ENCODE measurements at regions not wholly inside any gene's neighbourhood (a gene's known extent, or its start where the extent isn't known, plus 50 kb on each side); places are given as distances from the start of the nearest gene placed in this dataset.

- WGBS, 4 donors = 80 to 94% (median 94%) methylated on average over 5 of the region's 5 CpGs
- Histone ChIP-seq H3K36me3 (no peaks in the 10 kb centered on the region), H3K27me3 (no peaks in the 10 kb centered on the region), H3K9me3 (no peaks in the 10 kb centered on the region), H3K27ac (no peak overlapping the region), H3K4me1 (peaks cover 0 to 60% (median 17%) of the 10 kb centered on the region in 12 donors), H3K4me3 (no peak overlapping the region)
- no peak for TF ChIP-seq CTCF (IDR thresholded peaks at IDR 0.05)
- no peak for TF ChIP-seq POLR2A (IDR thresholded peaks at IDR 0.05)
- ATAC-seq (no peak), DNase-seq (no peak)
- intact Hi-C loops (cut with DNase I) = loop anchor here in 7 of 10 donors (5.0 to 10.0 kb wide), 7 partner anchors 143 to 786 kb away; partner anchors contain the start of gene KLF7 (in 2 of the 7)
These were observed 51.9 kb upstream of the CREB1 start for GRCh38 chr2:207477896-207478295.

DNA sequence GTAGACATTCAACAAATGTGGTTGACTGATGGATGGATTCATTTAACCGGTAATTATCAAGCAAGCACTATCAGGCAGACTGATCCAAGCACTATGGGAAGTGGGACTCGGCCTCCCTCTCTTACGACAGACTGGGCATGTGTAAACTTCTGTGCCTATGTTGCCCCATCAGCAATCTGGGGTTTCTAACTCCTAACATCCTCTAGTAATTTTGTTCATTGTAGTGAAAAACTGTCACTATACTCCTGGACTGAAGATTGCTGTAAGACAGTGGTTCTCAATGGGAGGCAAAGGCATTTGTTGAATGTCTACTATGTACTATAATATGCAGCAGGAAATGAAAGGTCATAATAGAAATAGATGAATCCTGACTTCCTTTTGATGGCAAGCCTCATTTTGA lies 51.2 kb upstream of the CREB1 start:
- 82 to 86% (median 86%) methylated on average over 3 of the region's 3 CpGs for WGBS, 4 donors
- no peak for DNase-seq
- Histone ChIP-seq H3K4me1 (peaks cover 0 to 54% (median 14%) of the 10 kb centered on the region in 12 donors), H3K9me3 (no peaks in the 10 kb centered on the region), H3K27me3 (no peaks in the 10 kb centered on the region), H3K36me3 (no peaks in the 10 kb centered on the region), H3K27ac (no peak overlapping the region), H3K4me3 (no peak overlapping the region)
- TF ChIP-seq POLR2A (IDR thresholded peaks at IDR 0.05) (no peak), CTCF (IDR thresholded peaks at IDR 0.05) (no peak)
- ATAC-seq = no peak
- intact Hi-C loops (cut with DNase I) = loop anchor here in 7 of 10 donors (5.0 to 10.0 kb wide), 7 partner anchors 144 to 786 kb away; partner anchors contain the start of gene KLF7 (in 2 of the 7)

- Histone ChIP-seq H3K36me3 (no peaks in the 10 kb centered on the region), H3K9me3 (no peaks in the 10 kb centered on the region), H3K4me3 (no peak overlapping the region), H3K27me3 (no peaks in the 10 kb centered on the region), H3K27ac (no peak overlapping the region), H3K4me1 (peaks cover 0 to 47% (median 14%) of the 10 kb centered on the region in 12 donors)
- WGBS, 4 donors = 89 to 91% (median 90%) methylated on average over 5 of the region's 5 CpGs
- ATAC-seq = no peak
- no peak for DNase-seq
- TF ChIP-seq POLR2A (IDR thresholded peaks at IDR 0.05) = no peak
- TF ChIP-seq CTCF (IDR thresholded peaks at IDR 0.05) = no peak
- intact Hi-C loops (cut with DNase I) = loop anchor here in 7 of 10 donors (5.0 to 10.0 kb wide), 7 partner anchors 144 to 787 kb away; partner anchors contain the start of gene KLF7 (in 2 of the 7)
These were observed 50.5 kb upstream of the CREB1 start for GRCh38 chr2:207479198-207479785.

Small RNAs in the stretch of these regions (microRNA-seq; reads per million reads assigned to microRNA genes)
- gene MIR1302-4 = 0 reads per million in 4 donors

Measured in heart left ventricle (tissue), 16 donors.